Epidermal melanocyte (primary cell): ENCODE measurements at regions not wholly inside any gene's neighbourhood (a gene's known extent, or its start where the extent isn't known, plus 50 kb on each side); places are given as distances from the start of the nearest gene placed in this dataset.

Experiments used
- DNase-seq: peaks from one replicate; pipeline ENCODE4 v3.0.0; 2011; ENCODE audit warnings: low spot score; ENCODE audit not compliant: insufficient read length

DNA sequence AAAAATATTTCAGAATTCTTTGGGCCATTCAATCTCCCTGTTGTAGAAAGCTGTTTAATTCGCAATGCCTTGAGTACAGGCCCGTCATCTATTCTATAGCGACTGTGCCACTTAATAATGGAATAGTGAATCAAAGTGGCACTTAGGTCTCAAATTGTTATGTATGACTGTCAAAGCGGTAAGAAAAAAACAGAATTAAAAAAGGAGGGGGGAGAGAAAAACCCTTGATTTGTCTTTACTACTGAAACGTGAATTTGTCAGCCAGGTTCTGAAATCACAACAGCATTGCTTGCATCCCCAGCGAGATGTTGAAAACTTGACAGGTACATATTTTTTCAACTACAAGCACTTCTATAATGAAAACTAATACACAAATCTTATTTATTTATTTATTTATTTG is 320.9 kb downstream of the TFEC start:
- DNase-seq = no peak

GRCh38 chr7:115708013-115708341 is 322.6 kb downstream of the TFEC start:
- no peak for DNase-seq

DNA sequence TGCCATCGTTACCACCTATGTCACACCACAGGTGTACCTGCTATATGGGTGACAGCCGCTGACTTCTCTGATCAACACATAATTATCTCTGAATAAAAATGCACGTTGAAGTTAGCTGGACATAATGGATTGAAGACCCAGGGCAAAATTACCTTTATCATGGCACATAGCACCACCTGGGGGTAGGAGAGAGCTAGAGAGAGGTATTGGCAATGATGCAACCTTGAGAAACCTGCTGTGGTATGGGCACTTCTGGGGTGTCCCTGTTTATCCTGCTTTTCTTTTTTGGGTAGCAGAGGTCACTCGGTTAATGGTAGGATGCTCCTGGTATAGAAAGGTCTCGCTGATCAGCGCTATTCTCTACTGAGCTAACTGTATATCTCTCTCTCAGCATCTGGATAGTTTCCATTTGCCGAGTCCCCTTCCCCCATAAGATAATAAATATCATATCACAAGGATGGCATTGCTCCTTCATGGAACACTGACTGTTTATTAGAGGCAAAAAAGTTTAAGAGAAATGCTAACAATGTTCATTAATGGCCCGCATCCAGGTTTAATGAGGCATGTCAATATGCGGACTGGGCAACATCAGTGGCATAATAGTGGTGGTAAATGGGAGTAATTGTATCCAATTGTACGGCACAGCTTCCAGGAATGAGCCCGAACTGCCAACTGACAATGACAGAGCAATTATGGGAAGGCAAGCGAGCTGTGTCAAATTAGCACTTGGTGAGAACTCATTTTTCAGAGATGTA is 323.1 kb downstream of the TFEC start:
- DNase-seq = no peak

GRCh38 chr7:115704884-115705283 is 325.7 kb downstream of the TFEC start:
- DNase-seq = no peak

DNA sequence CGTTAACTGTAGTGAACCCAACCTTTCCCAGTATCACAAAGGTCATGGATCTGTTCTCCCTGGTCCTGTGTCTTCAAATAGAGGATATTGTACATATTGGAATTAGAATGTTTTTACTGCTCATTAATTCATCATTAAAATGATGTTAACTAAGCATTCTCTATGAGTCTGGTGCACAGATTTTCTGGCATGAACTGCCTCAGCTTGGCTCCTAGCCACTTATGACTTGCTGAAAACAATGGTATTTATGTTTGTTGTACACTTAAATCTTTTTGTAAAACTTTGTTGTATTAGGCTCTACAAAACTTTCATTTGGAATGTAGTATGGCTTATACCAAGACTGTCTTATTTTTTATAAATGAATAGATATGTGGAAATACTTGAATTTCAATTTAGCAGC is 329.4 kb downstream of the TFEC start:
- DNase-seq = no peak

DNA sequence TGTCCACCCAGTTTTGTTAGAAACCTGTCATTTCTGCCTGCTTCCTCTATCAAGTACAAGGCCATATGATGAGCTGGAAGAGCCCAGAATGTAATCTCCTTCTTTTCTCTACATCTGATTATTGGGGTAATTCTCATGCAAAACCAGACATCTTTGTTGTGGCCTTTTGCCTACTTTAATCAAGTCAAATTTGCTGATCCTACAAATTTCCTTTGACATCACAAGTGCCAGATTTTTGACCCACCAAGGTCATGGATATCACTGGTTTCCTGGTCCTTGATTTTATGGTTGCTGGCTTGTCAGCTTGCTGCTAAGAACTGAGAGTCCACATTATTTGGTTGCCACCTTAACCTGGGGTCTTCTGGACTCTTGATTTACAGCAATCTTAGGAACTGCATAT is 336.1 kb downstream of the TFEC start:
- DNase-seq = no peak

GRCh38 chr7:115693779-115694178 is 336.8 kb downstream of the TFEC start:
- DNase-seq = no peak

DNA sequence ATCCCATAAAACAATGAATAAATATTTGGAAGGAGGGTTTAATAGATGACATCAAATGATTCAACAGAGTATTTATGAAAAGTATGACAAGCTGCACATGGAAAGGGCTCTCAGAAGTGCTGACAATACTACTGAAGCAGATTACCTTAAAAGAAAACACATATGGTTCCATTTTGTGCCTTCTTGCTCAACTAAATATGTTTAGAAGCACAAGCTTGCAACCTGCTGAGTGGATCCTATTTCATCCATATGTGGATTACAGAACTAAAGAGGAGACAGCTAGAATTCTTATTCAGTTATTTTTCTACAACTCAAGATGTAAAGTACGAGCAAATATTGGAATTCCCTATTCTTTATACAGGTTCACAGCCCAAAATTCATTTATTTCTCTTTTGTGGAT is 340.6 kb downstream of the TFEC start:
- DNase-seq = no peak

DNA sequence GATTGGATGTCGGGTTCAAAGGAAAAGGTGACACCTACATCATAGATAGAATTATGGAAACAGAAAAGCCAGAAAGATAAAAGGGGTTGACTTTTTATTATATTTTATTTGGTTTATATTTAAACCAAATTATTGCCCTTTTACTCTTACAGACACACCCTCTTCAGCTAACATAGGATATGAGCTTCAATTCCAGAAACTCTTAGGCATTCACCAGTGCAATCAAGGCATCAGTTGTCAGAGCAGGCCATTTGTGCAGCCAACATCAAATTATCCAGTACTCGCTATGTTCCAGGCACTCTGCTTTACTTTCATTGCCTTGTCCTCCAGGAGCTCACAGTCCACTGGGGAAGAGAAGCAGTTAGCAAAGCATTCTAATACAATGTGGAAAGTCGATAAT is 347.5 kb downstream of the TFEC start:
- no peak for DNase-seq

- DNase-seq = no peak
Measured at GRCh38 chr7:115682507-115682906, 348.1 kb downstream of the TFEC start.

DNA sequence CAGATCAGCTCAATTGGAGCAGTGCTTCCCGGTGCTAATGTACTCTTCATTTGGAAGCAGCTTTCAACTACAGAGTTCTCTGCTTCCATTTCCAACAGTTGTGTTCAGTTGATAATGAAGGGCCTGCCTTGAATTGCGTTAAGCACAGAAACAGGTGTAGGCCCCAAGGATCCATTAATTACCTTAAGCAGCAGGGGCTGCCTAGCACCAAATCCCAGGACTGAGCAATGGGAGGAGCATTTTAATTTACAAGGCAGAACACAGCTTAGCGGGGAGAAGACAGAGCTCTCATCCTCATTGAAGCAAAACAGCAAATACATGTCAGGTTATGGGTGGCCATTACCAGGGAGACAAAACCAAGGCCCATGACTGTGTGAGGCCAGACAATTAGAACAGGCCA is 349.6 kb downstream of the TFEC start:
- no peak for DNase-seq

- DNase-seq = no peak
Measured at GRCh38 chr7:115679976-115680375, 350.6 kb downstream of the TFEC start.

GRCh38 chr7:115679423-115679822 is 351.1 kb downstream of the TFEC start:
- no peak for DNase-seq

- DNase-seq = no peak
Measured at GRCh38 chr7:115678086-115678982, 352.2 kb downstream of the TFEC start.

- DNase-seq = no peak
Measured at GRCh38 chr7:115676707-115677106, 353.9 kb downstream of the TFEC start.

DNA sequence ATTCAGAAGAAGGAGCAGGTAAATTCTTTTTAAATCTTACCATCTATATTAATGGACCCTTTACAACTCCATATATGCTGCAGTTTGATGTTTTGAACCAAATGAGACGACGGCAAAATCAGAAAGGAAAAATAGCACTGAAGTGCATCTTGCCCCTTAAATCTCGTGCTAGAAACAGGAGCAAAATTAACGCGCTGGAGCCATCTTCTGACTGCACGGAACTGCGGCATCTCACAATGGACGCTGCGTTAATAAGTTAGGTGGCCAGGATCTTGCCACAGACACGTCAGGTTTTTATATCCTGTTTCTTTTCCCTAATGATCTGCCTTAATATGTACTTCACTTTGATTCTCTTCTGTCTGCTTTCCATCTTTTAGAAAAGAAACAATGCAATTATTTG is 354.5 kb downstream of the TFEC start:
- no peak for DNase-seq

DNA sequence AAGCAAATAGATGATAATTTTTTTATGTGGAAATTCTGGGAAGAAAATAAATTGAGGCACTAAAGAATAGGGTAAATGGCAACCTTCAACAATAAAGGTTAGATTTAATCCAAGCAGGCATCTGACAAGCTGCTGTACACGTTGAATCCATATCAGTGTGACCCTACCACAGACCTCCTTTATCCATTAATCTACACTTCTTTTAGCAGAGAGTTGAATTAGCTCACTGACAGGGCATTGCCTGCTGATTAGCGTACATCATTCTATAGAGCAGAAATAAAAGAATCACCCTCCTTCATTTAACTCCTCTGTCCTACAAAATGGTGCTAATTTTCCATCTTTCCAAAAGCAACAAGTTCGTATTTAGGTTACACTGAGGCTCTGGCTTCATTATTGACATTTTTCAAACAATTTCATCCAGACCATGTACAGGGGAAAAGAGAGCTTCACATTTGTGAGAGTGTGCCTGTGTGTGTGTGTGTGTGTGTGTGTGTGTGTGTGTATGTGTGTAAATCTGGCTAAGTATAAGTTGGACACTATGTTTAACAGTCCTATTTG is 356.0 kb downstream of the TFEC start:
- DNase-seq = no peak

DNA sequence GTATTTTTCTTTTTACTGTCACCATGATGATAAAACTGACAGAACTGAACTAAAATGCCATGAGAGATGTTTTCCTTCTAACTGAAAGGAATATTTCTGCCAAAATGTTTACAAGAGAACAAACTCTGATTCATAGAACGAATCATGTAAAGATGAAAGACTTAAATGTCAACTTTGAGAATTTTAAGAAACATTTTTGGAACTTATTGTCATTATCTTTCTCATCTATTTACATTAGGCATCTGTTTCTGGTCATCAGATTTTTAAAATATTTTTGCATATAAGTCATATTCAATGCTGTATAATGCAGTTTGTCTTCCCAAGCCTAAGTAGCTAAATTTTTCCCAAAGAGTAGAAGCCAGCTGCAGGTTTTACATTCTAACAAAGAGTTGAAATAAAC is 358.5 kb downstream of the TFEC start:
- no peak for DNase-seq

GRCh38 chr7:115662676-115663075 is 367.9 kb downstream of the TFEC start:
- no peak for DNase-seq

DNA sequence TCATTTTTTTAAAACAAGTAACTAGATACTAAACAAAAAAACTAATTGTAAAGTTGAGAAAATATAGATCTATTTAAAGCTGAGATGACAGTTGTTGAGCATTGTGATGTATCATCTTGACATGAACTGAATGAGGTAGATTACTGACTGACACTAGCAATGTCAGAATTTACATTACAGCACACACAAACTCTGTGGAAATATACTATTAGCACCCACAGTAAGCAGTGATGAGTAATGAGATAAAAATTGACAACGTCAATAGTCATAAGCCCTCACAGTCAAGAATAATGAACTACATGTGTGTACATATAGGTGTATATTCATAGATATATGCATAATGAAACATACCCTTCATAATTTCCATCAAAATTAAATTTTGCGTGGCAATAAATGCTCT is 368.4 kb downstream of the TFEC start:
- DNase-seq = no peak

- DNase-seq = no peak
Measured at GRCh38 chr7:115658223-115658622, 372.3 kb downstream of the TFEC start.

GRCh38 chr7:115654384-115655214 is 376.0 kb downstream of the TFEC start:
- DNase-seq = no peak
